C4-2B (cell line): ENCODE measurements at regions not wholly inside any gene's neighbourhood (a gene's known extent, or its start where the extent isn't known, plus 50 kb on each side); places are given as distances from the start of the nearest gene placed in this dataset.

Experiments
- ZFX ChIP-seq: fragments of 450-650 bp; IDR thresholded peaks from 2 replicates; pipeline ENCODE4 v1.6.1; 2017
- TF ChIP-seq, protein P1 (sequence below): fragments of 450-650 bp; conservative IDR thresholded peaks from 2 replicates; pipeline ENCODE4 v1.5.1; 2017; ENCODE audit warnings: mild to moderate bottlenecking

DNA sequence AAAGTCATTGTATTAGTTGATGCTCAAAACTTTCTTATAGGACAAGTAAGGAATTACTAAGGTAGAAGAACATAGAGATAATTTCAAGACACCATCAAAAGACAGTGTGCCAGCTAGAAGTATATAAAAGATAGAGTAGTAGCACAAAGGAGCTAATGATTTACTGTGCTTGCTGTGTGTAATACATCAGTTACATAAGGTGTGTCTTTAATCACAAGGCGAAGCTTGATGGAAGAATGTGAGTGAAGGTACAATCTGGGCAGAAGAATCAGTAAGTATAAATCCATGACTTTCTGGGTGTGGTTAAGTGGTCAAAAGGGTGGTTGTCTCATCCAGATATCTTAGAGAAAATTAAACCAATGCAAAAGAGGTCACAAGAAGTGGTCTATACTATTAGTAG is 95.1 kb upstream of the BOD1L1 start:
- TF ChIP-seq, protein P1, sequence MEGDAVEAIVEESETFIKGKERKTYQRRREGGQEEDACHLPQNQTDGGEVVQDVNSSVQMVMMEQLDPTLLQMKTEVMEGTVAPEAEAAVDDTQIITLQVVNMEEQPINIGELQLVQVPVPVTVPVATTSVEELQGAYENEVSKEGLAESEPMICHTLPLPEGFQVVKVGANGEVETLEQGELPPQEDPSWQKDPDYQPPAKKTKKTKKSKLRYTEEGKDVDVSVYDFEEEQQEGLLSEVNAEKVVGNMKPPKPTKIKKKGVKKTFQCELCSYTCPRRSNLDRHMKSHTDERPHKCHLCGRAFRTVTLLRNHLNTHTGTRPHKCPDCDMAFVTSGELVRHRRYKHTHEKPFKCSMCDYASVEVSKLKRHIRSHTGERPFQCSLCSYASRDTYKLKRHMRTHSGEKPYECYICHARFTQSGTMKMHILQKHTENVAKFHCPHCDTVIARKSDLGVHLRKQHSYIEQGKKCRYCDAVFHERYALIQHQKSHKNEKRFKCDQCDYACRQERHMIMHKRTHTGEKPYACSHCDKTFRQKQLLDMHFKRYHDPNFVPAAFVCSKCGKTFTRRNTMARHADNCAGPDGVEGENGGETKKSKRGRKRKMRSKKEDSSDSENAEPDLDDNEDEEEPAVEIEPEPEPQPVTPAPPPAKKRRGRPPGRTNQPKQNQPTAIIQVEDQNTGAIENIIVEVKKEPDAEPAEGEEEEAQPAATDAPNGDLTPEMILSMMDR: no peak
- no peak for TF ChIP-seq ZFX
